Activated CD4-positive, alpha-beta T cell treated with anti-CD3 and anti-CD28 coated beads, Interleukin-2, Interleukin-4, amounts not matched to agents 100 ng/mL and 50 ng/mL, durations not matched to agents 16 hours and 8 hours (primary cell): ENCODE measurements at regions not wholly inside any gene's neighbourhood (a gene's known extent, or its start where the extent isn't known, plus 50 kb on each side); places are given as distances from the start of the nearest gene placed in this dataset.

ENCODE experiments used
- DNase-seq: peaks from one replicate; pipeline ENCODE4 v3.0.0-alpha.2; 2020; ENCODE audit warnings: low spot score

GRCh38 chr3:17798000-17798399 lies 55.6 kb upstream of the TBC1D5 start:
- no peak for DNase-seq

- no peak for DNase-seq
These were observed 53.3 kb upstream of the TBC1D5 start for GRCh38 chr3:17795711-17796110.

DNA sequence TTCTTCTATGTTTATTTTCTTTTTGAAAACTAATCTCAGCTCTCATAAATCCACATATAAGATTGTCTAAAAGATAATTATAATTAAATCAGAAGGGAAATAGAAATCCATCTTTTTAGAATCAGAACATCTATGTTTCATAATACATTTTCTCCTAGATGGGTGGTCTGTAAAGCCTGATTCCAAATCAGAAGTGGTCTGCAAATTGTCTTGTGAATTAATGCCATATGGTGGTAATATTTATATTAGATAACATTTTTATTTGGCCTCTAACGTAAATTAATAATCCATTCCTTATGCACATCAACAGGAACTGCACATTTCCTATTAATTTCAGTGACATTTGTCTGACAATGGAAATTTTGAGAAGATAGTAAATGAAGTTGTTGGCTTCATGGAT lies 52.8 kb upstream of the TBC1D5 start:
- no peak for DNase-seq

- no peak for DNase-seq
These were observed 51.2 kb upstream of the TBC1D5 start for GRCh38 chr3:17793542-17794195.
